ENCODE measurements at regions not wholly inside any gene's neighbourhood (a gene's known extent, or its start where the extent isn't known, plus 50 kb on each side); places are given as distances from the start of the nearest gene placed in this dataset.
A peak's percentile ranks its signal among the peaks of the same experiment; 100 is the strongest.

- H3K4me3 ChIP-seq (ENCODE audit: low read depth, low read length), result no peak overlapping the region
- DNase-seq (ENCODE audit: low read depth), result no peak
- TF ChIP-seq, protein P1, sequence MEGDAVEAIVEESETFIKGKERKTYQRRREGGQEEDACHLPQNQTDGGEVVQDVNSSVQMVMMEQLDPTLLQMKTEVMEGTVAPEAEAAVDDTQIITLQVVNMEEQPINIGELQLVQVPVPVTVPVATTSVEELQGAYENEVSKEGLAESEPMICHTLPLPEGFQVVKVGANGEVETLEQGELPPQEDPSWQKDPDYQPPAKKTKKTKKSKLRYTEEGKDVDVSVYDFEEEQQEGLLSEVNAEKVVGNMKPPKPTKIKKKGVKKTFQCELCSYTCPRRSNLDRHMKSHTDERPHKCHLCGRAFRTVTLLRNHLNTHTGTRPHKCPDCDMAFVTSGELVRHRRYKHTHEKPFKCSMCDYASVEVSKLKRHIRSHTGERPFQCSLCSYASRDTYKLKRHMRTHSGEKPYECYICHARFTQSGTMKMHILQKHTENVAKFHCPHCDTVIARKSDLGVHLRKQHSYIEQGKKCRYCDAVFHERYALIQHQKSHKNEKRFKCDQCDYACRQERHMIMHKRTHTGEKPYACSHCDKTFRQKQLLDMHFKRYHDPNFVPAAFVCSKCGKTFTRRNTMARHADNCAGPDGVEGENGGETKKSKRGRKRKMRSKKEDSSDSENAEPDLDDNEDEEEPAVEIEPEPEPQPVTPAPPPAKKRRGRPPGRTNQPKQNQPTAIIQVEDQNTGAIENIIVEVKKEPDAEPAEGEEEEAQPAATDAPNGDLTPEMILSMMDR (conservative IDR thresholded peaks at IDR 0.05; ENCODE audit: low read depth, low read length), result no peak
These were observed 64.3 kb upstream of the VANGL1 start for GRCh38 chr1:115577513-115577912.

DNA sequence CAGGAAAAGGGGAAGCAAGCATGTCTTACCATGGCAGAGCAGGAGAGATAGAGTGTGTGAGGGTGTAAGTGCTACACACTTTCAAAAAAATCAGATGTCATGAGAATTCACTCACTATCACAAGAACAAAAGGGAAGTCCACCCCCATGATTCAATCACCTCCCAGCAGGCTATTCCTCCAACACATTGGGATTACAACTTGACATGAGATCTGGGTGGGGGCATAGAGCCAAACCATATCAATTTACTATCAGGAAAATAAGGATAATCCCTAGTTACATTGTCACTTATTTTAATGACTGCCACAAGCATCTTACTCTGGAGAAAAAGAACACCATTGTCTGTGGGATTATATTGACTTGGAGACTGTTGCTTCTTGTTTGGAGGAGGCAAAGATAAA lies 66.1 kb upstream of the VANGL1 start:
- no peak for DNase-seq (ENCODE audit: low read depth)
- TF ChIP-seq, protein P1 (conservative IDR thresholded peaks at IDR 0.05; ENCODE audit: low read depth, low read length), result no peak
- H3K4me3 ChIP-seq (ENCODE audit: low read depth, low read length), result no peak overlapping the region

GRCh38 chr1:115572710-115573109 lies 69.1 kb upstream of the VANGL1 start:
- TF ChIP-seq, protein P1 (conservative IDR thresholded peaks at IDR 0.05; ENCODE audit: low read depth, low read length), result no peak
- no peak for DNase-seq (ENCODE audit: low read depth)
- H3K4me3 ChIP-seq (ENCODE audit: low read depth, low read length), result no peak overlapping the region

GRCh38 chr1:115567431-115567830 lies 74.3 kb upstream of the VANGL1 start:
- H3K4me3 ChIP-seq (ENCODE audit: low read depth, low read length), result no peak overlapping the region
- TF ChIP-seq, protein P1 (conservative IDR thresholded peaks at IDR 0.05; ENCODE audit: low read depth, low read length), result no peak
- DNase-seq (ENCODE audit: low read depth), result no peak

GRCh38 chr1:115565791-115566190 lies 76.0 kb upstream of the VANGL1 start:
- TF ChIP-seq, protein P1 (conservative IDR thresholded peaks at IDR 0.05; ENCODE audit: low read depth, low read length), result no peak
- no peak for DNase-seq (ENCODE audit: low read depth)
- H3K4me3 ChIP-seq (ENCODE audit: low read depth, low read length), result no peak overlapping the region

DNA sequence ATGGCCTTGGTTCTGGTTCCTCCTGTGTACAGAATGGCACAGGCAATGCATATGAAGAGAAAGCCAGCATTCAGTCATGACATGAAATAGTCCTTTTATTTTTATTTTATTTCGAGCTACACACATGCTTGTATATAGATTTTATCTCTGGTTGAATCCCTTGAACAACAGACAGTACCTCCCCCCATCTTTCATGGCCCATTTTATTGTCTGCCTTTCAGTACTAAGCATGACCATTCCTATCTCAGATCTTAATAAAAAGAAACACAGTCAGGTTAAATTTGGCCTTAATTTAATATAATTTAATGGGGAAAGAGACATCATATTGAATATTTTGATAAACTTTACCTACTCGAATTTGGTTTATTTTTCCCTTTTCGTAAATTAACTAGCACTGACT lies 76.4 kb upstream of the VANGL1 start:
- TF ChIP-seq, protein P1 (conservative IDR thresholded peaks at IDR 0.05; ENCODE audit: low read depth, low read length), result no peak
- H3K4me3 ChIP-seq (ENCODE audit: low read depth, low read length), result no peak overlapping the region
- no peak for DNase-seq (ENCODE audit: low read depth)

- DNase-seq (ENCODE audit: low read depth), result no peak
- TF ChIP-seq, protein P1 (conservative IDR thresholded peaks at IDR 0.05; ENCODE audit: low read depth, low read length), result no peak
- H3K4me3 ChIP-seq (ENCODE audit: low read depth, low read length), result peak overlapping the region; percentile 40
These were observed 77.6 kb upstream of the VANGL1 start for GRCh38 chr1:115564201-115564600.

All from choroid plexus epithelial cell (primary cell).